Liver (tissue), 8 donors: ENCODE measurements at regions not wholly inside any gene's neighbourhood (a gene's known extent, or its start where the extent isn't known, plus 50 kb on each side); places are given as distances from the start of the nearest gene placed in this dataset.

Source experiments
- DNase-seq: peaks from one replicate; pipeline ENCODE4 v3.0.0-alpha.2; 2017; ENCODE audit warnings: low spot score
- H3K27ac ChIP-seq, 2 donors: one replicate each; pipeline ENCODE4 v1.7.0; 2013; ENCODE audit warnings: inconsistent platforms in 2 of 2, low read length in 2 of 2, control low read depth in 1 of 2, low read depth in 1 of 2, mild to moderate bottlenecking in 1 of 2
- H3K27me3 ChIP-seq, 4 donors: one replicate each; pipeline versions ENCODE4 v1.6.1 to v1.7.0; 2013; ENCODE audit warnings: low read length in 3 of 4, inconsistent platforms in 1 of 4, mild to moderate bottlenecking in 1 of 4, moderate library complexity in 1 of 4; ENCODE audit not compliant: control insufficient read depth in 4 of 4, insufficient read depth in 4 of 4
- H3K36me3 ChIP-seq, 4 donors: one replicate each; pipeline versions ENCODE4 v1.6.1 to v1.7.0; 2013; ENCODE audit warnings: low read length in 3 of 4, mild to moderate bottlenecking in 3 of 4, low read depth in 1 of 4, moderate library complexity in 1 of 4; ENCODE audit not compliant: control insufficient read depth in 4 of 4, insufficient read depth in 3 of 4
- H3K4me1 ChIP-seq, 4 donors: one replicate each; pipeline versions ENCODE4 v1.6.1 to v1.7.0; 2013; ENCODE audit warnings: low read length in 3 of 4, mild to moderate bottlenecking in 3 of 4, moderate library complexity in 1 of 4; ENCODE audit not compliant: control insufficient read depth in 4 of 4, insufficient read depth in 4 of 4
- H3K4me3 ChIP-seq, 3 donors: one replicate each; pipeline versions ENCODE4 v1.6.1 to v1.7.0; 2013; ENCODE audit warnings: low read length in 3 of 3, control low read depth in 1 of 3, low read depth in 1 of 3, mild to moderate bottlenecking in 1 of 3
- H3K9ac ChIP-seq, 2 donors: one replicate each; pipeline ENCODE4 v1.7.0; 2013; ENCODE audit warnings: low read length in 2 of 2, mild to moderate bottlenecking in 2 of 2, moderate library complexity in 2 of 2, control low read depth in 1 of 2, low read depth in 1 of 2
- H3K9me3 ChIP-seq, 4 donors: one replicate each; pipeline versions ENCODE4 v1.6.1 to v1.7.0; 2013; ENCODE audit warnings: low read length in 3 of 4; ENCODE audit not compliant: control insufficient read depth in 4 of 4
- EGR1 ChIP-seq, 2 donors: IDR thresholded peaks; 2 replicates each; pipeline ENCODE4 v1.6.1; 2016 to 2018; ENCODE audit warnings: antibody characterized with exemption in 2 of 2, low read depth in 2 of 2
- FOXA1 ChIP-seq: IDR thresholded peaks from 2 replicates; pipeline ENCODE4 v1.6.1; 2016; ENCODE audit warnings: antibody characterized with exemption
- FOXA2 ChIP-seq: IDR thresholded peaks from 2 replicates; pipeline ENCODE4 v1.6.1; 2016; ENCODE audit warnings: antibody characterized with exemption
- GABPA ChIP-seq, 2 donors: IDR thresholded peaks in 1 of 2; conservative IDR thresholded peaks in 1 of 2; 2 replicates each; pipeline ENCODE4 v1.6.1; 2016; ENCODE audit warnings: antibody characterized with exemption in 2 of 2, mild to moderate bottlenecking in 1 of 2, moderate library complexity in 1 of 2
- HNF4G ChIP-seq: IDR thresholded peaks from 2 replicates; pipeline ENCODE4 v1.6.1; 2016; ENCODE audit warnings: antibody characterized with exemption
- JUND ChIP-seq, 2 donors: IDR thresholded peaks; 2 replicates each; pipeline ENCODE4 v1.6.1; 2016; ENCODE audit warnings: antibody characterized with exemption in 2 of 2
- NR2F2 ChIP-seq: IDR thresholded peaks from 2 replicates; pipeline ENCODE4 v1.6.1; 2016; ENCODE audit warnings: antibody characterized with exemption
- RXRA ChIP-seq, 2 donors: IDR thresholded peaks; 2 replicates each; pipeline ENCODE4 v1.6.1; 2017 to 2018; ENCODE audit warnings: antibody characterized with exemption in 2 of 2, mild to moderate bottlenecking in 1 of 2
- SP1 ChIP-seq: IDR thresholded peaks from 2 replicates; pipeline ENCODE4 v1.6.1; 2018; ENCODE audit warnings: antibody characterized with exemption, mild to moderate bottlenecking
- TAF1 ChIP-seq: conservative IDR thresholded peaks from 2 replicates; pipeline ENCODE4 v1.6.1; 2016; ENCODE audit warnings: antibody characterized with exemption, mild to moderate bottlenecking
- YY1 ChIP-seq: IDR thresholded peaks from 2 replicates; pipeline ENCODE4 v1.6.1; 2016; ENCODE audit warnings: antibody characterized with exemption, mild to moderate bottlenecking
- WGBS: extraction: QIAGEN DNeasy Blood & Tissue Kit; methylation state at CpG from one replicate; pipeline ENCODE4 v1.1.7; 2013; 5-methylcytosine and 5-hydroxymethylcytosine counted together
- TF ChIP-seq, protein P1 (sequence below): fragments of 150-350 bp; IDR thresholded peaks from 2 replicates; pipeline ENCODE4 v1.5.1; 2017; ENCODE audit warnings: improper control_type of control experiment, low read depth, low read length; ENCODE audit not compliant: missing input control
- TF ChIP-seq, protein P2 (sequence below): IDR thresholded peaks from 2 replicates; pipeline ENCODE4 v1.6.1; 2016; ENCODE audit warnings: antibody characterized with exemption, mild to moderate bottlenecking
- TF ChIP-seq, protein P3 (sequence below): IDR thresholded peaks from 2 replicates; pipeline ENCODE4 v1.6.1; 2016; ENCODE audit warnings: antibody characterized with exemption
- TF ChIP-seq, protein P4 (sequence below): IDR thresholded peaks from 2 replicates; pipeline ENCODE4 v1.6.1; 2016; ENCODE audit warnings: antibody characterized with exemption
- donor health status: healthy.
- donor health status: healthy.
- donor health status: healthy.
- donor health status: healthy.
- donor health status: healthy.

DNA sequence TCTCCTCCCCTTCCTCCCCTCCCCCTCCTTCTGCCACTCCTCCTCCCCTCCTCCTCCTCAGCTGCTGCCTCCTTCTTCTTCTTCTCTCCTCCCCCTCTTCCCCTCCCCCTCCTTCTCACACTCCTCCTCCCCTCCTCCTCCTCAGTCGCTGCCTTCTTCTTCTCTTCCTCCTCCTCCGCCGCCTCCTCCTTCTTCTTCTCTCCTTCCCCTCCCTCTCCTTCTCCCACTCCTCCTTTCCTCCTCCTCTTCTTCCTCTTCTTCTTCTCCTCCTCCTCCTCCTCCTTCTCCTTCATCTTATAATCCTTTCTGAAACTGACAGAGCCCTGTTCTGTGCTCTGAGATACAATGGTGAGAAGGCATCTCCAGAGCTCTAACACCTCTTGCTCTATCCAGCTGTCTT is 73.1 kb upstream of the DCD start:
- Histone ChIP-seq H3K9ac (no peak overlapping the region), H3K27ac (no peak overlapping the region), H3K9me3 (no peaks in the 10 kb centered on the region), H3K36me3 (no peaks in the 10 kb centered on the region), H3K27me3 (peaks cover 0 to 2% (median 0%) of the 10 kb centered on the region in 4 donors), H3K4me1 (peaks cover 0 to 1% (median 0%) of the 10 kb centered on the region in 4 donors), H3K4me3 (no peak overlapping the region)
- no peak for DNase-seq
- TF ChIP-seq, protein P1, sequence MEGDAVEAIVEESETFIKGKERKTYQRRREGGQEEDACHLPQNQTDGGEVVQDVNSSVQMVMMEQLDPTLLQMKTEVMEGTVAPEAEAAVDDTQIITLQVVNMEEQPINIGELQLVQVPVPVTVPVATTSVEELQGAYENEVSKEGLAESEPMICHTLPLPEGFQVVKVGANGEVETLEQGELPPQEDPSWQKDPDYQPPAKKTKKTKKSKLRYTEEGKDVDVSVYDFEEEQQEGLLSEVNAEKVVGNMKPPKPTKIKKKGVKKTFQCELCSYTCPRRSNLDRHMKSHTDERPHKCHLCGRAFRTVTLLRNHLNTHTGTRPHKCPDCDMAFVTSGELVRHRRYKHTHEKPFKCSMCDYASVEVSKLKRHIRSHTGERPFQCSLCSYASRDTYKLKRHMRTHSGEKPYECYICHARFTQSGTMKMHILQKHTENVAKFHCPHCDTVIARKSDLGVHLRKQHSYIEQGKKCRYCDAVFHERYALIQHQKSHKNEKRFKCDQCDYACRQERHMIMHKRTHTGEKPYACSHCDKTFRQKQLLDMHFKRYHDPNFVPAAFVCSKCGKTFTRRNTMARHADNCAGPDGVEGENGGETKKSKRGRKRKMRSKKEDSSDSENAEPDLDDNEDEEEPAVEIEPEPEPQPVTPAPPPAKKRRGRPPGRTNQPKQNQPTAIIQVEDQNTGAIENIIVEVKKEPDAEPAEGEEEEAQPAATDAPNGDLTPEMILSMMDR = no peak
- no peak for TF ChIP-seq GABPA (IDR thresholded peaks at IDR 0.05 in 1 of 2, conservative IDR thresholded peaks at IDR 0.05 in 1 of 2)
- TF ChIP-seq EGR1 (IDR thresholded peaks at IDR 0.05; ENCODE audit: low read depth in 2 of 2) = no peak
- no peak for TF ChIP-seq NR2F2
- no peak for TF ChIP-seq YY1
- no peak for TF ChIP-seq RXRA (IDR thresholded peaks at IDR 0.05)
- TF ChIP-seq, protein P2, sequence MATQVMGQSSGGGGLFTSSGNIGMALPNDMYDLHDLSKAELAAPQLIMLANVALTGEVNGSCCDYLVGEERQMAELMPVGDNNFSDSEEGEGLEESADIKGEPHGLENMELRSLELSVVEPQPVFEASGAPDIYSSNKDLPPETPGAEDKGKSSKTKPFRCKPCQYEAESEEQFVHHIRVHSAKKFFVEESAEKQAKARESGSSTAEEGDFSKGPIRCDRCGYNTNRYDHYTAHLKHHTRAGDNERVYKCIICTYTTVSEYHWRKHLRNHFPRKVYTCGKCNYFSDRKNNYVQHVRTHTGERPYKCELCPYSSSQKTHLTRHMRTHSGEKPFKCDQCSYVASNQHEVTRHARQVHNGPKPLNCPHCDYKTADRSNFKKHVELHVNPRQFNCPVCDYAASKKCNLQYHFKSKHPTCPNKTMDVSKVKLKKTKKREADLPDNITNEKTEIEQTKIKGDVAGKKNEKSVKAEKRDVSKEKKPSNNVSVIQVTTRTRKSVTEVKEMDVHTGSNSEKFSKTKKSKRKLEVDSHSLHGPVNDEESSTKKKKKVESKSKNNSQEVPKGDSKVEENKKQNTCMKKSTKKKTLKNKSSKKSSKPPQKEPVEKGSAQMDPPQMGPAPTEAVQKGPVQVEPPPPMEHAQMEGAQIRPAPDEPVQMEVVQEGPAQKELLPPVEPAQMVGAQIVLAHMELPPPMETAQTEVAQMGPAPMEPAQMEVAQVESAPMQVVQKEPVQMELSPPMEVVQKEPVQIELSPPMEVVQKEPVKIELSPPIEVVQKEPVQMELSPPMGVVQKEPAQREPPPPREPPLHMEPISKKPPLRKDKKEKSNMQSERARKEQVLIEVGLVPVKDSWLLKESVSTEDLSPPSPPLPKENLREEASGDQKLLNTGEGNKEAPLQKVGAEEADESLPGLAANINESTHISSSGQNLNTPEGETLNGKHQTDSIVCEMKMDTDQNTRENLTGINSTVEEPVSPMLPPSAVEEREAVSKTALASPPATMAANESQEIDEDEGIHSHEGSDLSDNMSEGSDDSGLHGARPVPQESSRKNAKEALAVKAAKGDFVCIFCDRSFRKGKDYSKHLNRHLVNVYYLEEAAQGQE = no peak
- TF ChIP-seq FOXA1 = no peak
- no peak for TF ChIP-seq TAF1
- TF ChIP-seq HNF4G = no peak
- no peak for TF ChIP-seq SP1
- TF ChIP-seq, protein P3, sequence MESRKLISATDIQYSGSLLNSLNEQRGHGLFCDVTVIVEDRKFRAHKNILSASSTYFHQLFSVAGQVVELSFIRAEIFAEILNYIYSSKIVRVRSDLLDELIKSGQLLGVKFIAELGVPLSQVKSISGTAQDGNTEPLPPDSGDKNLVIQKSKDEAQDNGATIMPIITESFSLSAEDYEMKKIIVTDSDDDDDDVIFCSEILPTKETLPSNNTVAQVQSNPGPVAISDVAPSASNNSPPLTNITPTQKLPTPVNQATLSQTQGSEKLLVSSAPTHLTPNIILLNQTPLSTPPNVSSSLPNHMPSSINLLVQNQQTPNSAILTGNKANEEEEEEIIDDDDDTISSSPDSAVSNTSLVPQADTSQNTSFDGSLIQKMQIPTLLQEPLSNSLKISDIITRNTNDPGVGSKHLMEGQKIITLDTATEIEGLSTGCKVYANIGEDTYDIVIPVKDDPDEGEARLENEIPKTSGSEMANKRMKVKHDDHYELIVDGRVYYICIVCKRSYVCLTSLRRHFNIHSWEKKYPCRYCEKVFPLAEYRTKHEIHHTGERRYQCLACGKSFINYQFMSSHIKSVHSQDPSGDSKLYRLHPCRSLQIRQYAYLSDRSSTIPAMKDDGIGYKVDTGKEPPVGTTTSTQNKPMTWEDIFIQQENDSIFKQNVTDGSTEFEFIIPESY = no peak
- 70% methylated on average over 3 of the region's 3 CpGs for WGBS

DNA sequence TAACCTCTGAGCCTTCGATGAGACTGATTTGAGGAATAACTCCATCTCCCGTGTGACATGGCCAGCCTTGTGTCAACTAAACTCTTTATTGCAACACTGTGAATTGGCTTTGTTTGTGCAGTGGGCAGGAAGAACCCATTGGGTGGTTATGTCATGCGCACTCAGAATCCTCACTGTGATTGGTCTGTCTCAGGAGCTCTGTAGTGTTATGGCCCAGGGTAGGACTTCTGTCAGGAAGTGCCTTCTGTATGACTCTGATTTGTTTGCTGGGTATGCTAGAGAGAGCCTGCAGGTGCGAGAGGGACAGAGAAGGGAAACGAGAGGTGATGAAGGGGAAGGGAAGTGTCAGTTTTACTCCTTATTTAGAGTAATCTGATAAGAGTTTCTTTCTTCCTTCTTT is 71.5 kb upstream of the DCD start:
- Histone ChIP-seq H3K4me3 (no peak overlapping the region), H3K9me3 (no peaks in the 10 kb centered on the region), H3K27me3 (peaks cover 0 to 2% (median 0%) of the 10 kb centered on the region in 4 donors), H3K9ac (no peak overlapping the region), H3K36me3 (no peaks in the 10 kb centered on the region), H3K27ac (no peak overlapping the region), H3K4me1 (no peaks in the 10 kb centered on the region)
- no peak for TF ChIP-seq FOXA2
- TF ChIP-seq, protein P4, sequence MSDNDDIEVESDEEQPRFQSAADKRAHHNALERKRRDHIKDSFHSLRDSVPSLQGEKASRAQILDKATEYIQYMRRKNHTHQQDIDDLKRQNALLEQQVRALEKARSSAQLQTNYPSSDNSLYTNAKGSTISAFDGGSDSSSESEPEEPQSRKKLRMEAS = no peak
- TF ChIP-seq, protein P3 = no peak
- no peak for TF ChIP-seq JUND (IDR thresholded peaks at IDR 0.05)
- TF ChIP-seq, protein P1 = no peak
- TF ChIP-seq EGR1 (IDR thresholded peaks at IDR 0.05; ENCODE audit: low read depth in 2 of 2) = no peak
- TF ChIP-seq FOXA1 = no peak
- TF ChIP-seq YY1 = no peak
- 65% methylated on average over 5 of the region's 5 CpGs for WGBS
- DNase-seq = no peak
